SK-N-SH treated with all-trans-retinoic acid at 6 μM for 48 hours (cell line): ENCODE measurements at regions not wholly inside any gene's neighbourhood (a gene's known extent, or its start where the extent isn't known, plus 50 kb on each side); places are given as distances from the start of the nearest gene placed in this dataset.

Experiments
- ESRRG ChIP-seq: fragments of 250-450 bp; sonication (Bioruptor Pico); IDR thresholded peaks from 2 replicates; pipeline ENCODE4 v1.6.1; 2021; ENCODE audit warnings: mild to moderate bottlenecking
- OSR1 ChIP-seq: fragments of 250-450 bp; sonication (Bioruptor Pico); IDR thresholded peaks from 2 replicates; pipeline ENCODE4 v1.8.0; 2022; ENCODE audit warnings: moderate library complexity, mild to moderate bottlenecking, inconsistent platforms
- PATZ1 ChIP-seq: fragments of 250-450 bp; sonication (Bioruptor Pico); IDR thresholded peaks from 2 replicates; pipeline ENCODE4 v1.8.0; 2020; ENCODE audit warnings: mild to moderate bottlenecking, moderate library complexity, borderline replicate concordance
- POU6F1 ChIP-seq: fragments of 250-450 bp; sonication (Bioruptor Pico); IDR thresholded peaks from 2 replicates; pipeline ENCODE4 v1.8.0; 2021; ENCODE audit warnings: low read depth, mild to moderate bottlenecking, moderate library complexity, borderline replicate concordance

- TF ChIP-seq ESRRG (CRISPR knock-in tag) (no peak), OSR1 (no peak), PATZ1 (CRISPR knock-in tag) (no peak), POU6F1 (CRISPR knock-in tag) (no peak)
These were observed 53.5 kb upstream of the PPP2R2D start for GRCh38 chr10:131847241-131847783.
